Mesenchymal stem cell (in vitro differentiated cells and primary cell): ENCODE measurements at regions not wholly inside any gene's neighbourhood (a gene's known extent, or its start where the extent isn't known, plus 50 kb on each side); places are given as distances from the start of the nearest gene placed in this dataset.
A peak's percentile ranks its signal among the peaks of the same experiment; 100 is the strongest.

Source experiments
- DNase-seq: peaks from one replicate; pipeline ENCODE4 v3.0.0-alpha.2; 2013
- H2AFZ ChIP-seq: one replicate; pipeline ENCODE4 v1.6.1; 2013; ENCODE audit warnings: low read depth, mild to moderate bottlenecking, control low read depth, inconsistent platforms, low read length, moderate library complexity
- H2AK5ac ChIP-seq: 2 replicates; pipeline ENCODE4 v1.6.1; 2013; ENCODE audit warnings: low read length, moderate library complexity, mild to moderate bottlenecking, inconsistent platforms; ENCODE audit not compliant: severe bottlenecking
- H2BK120ac ChIP-seq: one replicate; pipeline ENCODE4 v1.6.1; 2013; ENCODE audit warnings: low read depth, mild to moderate bottlenecking, inconsistent platforms, low read length, moderate library complexity
- H2BK12ac ChIP-seq, 2 experiments: one replicate each; pipeline ENCODE4 v1.6.1; 2013; ENCODE audit warnings: inconsistent platforms in 2 of 2, low read length in 2 of 2, mild to moderate bottlenecking in 2 of 2, moderate library complexity in 2 of 2, control low read depth in 1 of 2
- H2BK15ac ChIP-seq: one replicate; pipeline ENCODE4 v1.6.1; 2013; ENCODE audit warnings: mild to moderate bottlenecking, low read depth, inconsistent platforms; ENCODE audit not compliant: poor library complexity, severe bottlenecking
- H2BK5ac ChIP-seq: 2 replicates; pipeline ENCODE4 v1.6.1; 2013; ENCODE audit warnings: low read depth, mild to moderate bottlenecking, low read length, control low read depth, inconsistent platforms; ENCODE audit not compliant: poor library complexity, severe bottlenecking
- H3K14ac ChIP-seq, 2 experiments: one replicate each; pipeline ENCODE4 v1.6.1; 2013; ENCODE audit warnings: inconsistent platforms in 2 of 2, low read length in 2 of 2, control low read depth in 1 of 2, mild to moderate bottlenecking in 1 of 2, moderate library complexity in 1 of 2
- H3K18ac ChIP-seq, 2 experiments: one replicate each; pipeline ENCODE4 v1.6.1; 2013; ENCODE audit warnings: inconsistent platforms in 2 of 2, low read length in 2 of 2, control low read depth in 1 of 2, low read depth in 1 of 2, mild to moderate bottlenecking in 1 of 2
- H3K23ac ChIP-seq, 2 experiments: one replicate each; pipeline ENCODE4 v1.6.1; 2013; ENCODE audit warnings: inconsistent platforms in 2 of 2, low read length in 2 of 2, mild to moderate bottlenecking in 2 of 2, moderate library complexity in 2 of 2, control low read depth in 1 of 2
- H3K27ac ChIP-seq: 2 replicates; pipeline ENCODE4 v1.5.1; 2013; ENCODE audit warnings: mild to moderate bottlenecking, moderate library complexity, low read length, control low read depth, inconsistent platforms; ENCODE audit not compliant: poor library complexity, severe bottlenecking
- H3K27me3 ChIP-seq, 2 experiments: 2 replicates each; pipeline versions ENCODE4 v1.6.1 to v1.7.0; 2013; ENCODE audit warnings: low read length in 2 of 2, mild to moderate bottlenecking in 2 of 2, moderate library complexity in 2 of 2, control low read depth in 1 of 2, inconsistent platforms in 1 of 2; ENCODE audit not compliant: control insufficient read depth in 1 of 2, insufficient read depth in 1 of 2
- H3K36me3 ChIP-seq, 2 experiments: 2 replicates each; pipeline versions ENCODE4 v1.6.1 to v1.7.0; 2013; ENCODE audit warnings: low read length in 2 of 2, control low read depth in 1 of 2, inconsistent platforms in 1 of 2, low read depth in 1 of 2, mild to moderate bottlenecking in 1 of 2; ENCODE audit not compliant: insufficient read depth in 2 of 2, control insufficient read depth in 1 of 2
- H3K4ac ChIP-seq, 2 experiments: one replicate each; pipeline ENCODE4 v1.6.1; 2013; ENCODE audit warnings: inconsistent platforms in 2 of 2, low read length in 2 of 2, mild to moderate bottlenecking in 2 of 2, moderate library complexity in 2 of 2, control low read depth in 1 of 2, low read depth in 1 of 2
- H3K4me1 ChIP-seq: 2 replicates; pipeline ENCODE4 v1.6.1; 2013; ENCODE audit warnings: low read depth, low read length, control low read depth; ENCODE audit not compliant: control insufficient read depth, insufficient read depth
- H3K4me2 ChIP-seq: 2 replicates; pipeline ENCODE4 v1.6.1; 2013; ENCODE audit warnings: low read length, mild to moderate bottlenecking, inconsistent platforms; ENCODE audit not compliant: poor library complexity, severe bottlenecking
- H3K4me3 ChIP-seq, 2 experiments: 2 replicates each; pipeline versions ENCODE4 v1.5.1 to v1.7.0; 2013; ENCODE audit warnings: low read length in 2 of 2, mild to moderate bottlenecking in 2 of 2, control low read depth in 1 of 2, low read depth in 1 of 2; ENCODE audit not compliant: insufficient read depth in 1 of 2
- H3K79me1 ChIP-seq: replicated peaks from 2 replicates; pipeline ENCODE4 v1.6.1; 2013; ENCODE audit warnings: mild to moderate bottlenecking, control low read depth, low read length, inconsistent platforms; ENCODE audit not compliant: poor library complexity, severe bottlenecking
- H3K9ac ChIP-seq: 2 replicates; pipeline ENCODE4 v1.7.0; 2013; ENCODE audit warnings: mild to moderate bottlenecking, low read length, moderate library complexity
- H3K9me3 ChIP-seq: 2 replicates; pipeline ENCODE4 v1.7.0; 2013; ENCODE audit warnings: mild to moderate bottlenecking, low read length; ENCODE audit not compliant: control insufficient read depth
- H4K8ac ChIP-seq: one replicate; pipeline ENCODE4 v1.6.1; 2013; ENCODE audit warnings: inconsistent platforms, mild to moderate bottlenecking, low read length, moderate library complexity
- H4K91ac ChIP-seq: one replicate; pipeline ENCODE4 v1.6.1; 2013; ENCODE audit warnings: mild to moderate bottlenecking, low read length, inconsistent platforms
- WGBS: methylation state at CpG from one replicate; pipeline ENCODE4 v1.1.7; 2013; ENCODE audit warnings: mixed read lengths; 5-methylcytosine and 5-hydroxymethylcytosine counted together

GRCh38 chr2:238963161-238963970 is 115.5 kb downstream of the TWIST2 start:
- DNase-seq = peak; percentile 20
- H3K4ac ChIP-seq = no peak overlapping the region
- H3K27me3 ChIP-seq = peaks cover 6 to 7% of the 10 kb centered on the region in 2 experiments
- WGBS = 70% methylated on average over 15 of the region's 15 CpGs
- peak overlapping the region; percentile 66 for H4K8ac ChIP-seq
- H3K4me2 ChIP-seq = no peak overlapping the region
- H2BK15ac ChIP-seq = peak overlapping the region; percentile 57
- no peaks in the 10 kb centered on the region for H3K36me3 ChIP-seq
- H3K79me1 ChIP-seq = no peaks in the 10 kb centered on the region
- no peak overlapping the region for H3K27ac ChIP-seq
- no peaks in the 10 kb centered on the region for H3K9me3 ChIP-seq
- H3K9ac ChIP-seq = no peak overlapping the region
- no peak overlapping the region for H2BK12ac ChIP-seq
- H3K14ac ChIP-seq = no peak overlapping the region
- no peak overlapping the region for H4K91ac ChIP-seq
- H3K4me1 ChIP-seq = peaks cover 11% of the 10 kb centered on the region
- H3K4me3 ChIP-seq = no peak overlapping the region
- H2BK120ac ChIP-seq = no peak overlapping the region
- H2AFZ ChIP-seq = no peak overlapping the region
- H2AK5ac ChIP-seq = no peak overlapping the region
- no peak overlapping the region for H2BK5ac ChIP-seq
- peak overlapping the region in 1 of 2 experiments; percentile 48 for H3K18ac ChIP-seq
- no peak overlapping the region for H3K23ac ChIP-seq

GRCh38 chr2:238963971-238964328 is 116.1 kb downstream of the TWIST2 start:
- 75% methylated on average over 2 of the region's 2 CpGs for WGBS
- no peak overlapping the region for H3K4me3 ChIP-seq

GRCh38 chr2:238964544-238965067 is 116.7 kb downstream of the TWIST2 start:
- Histone ChIP-seq H2AFZ (no peak overlapping the region), H3K14ac (no peak overlapping the region), H3K9me3 (no peaks in the 10 kb centered on the region), H2AK5ac (no peak overlapping the region), H4K91ac (no peak overlapping the region), H3K36me3 (no peaks in the 10 kb centered on the region), H3K27ac (no peak overlapping the region), H2BK5ac (no peak overlapping the region), H3K9ac (no peak overlapping the region), H3K4me2 (no peak overlapping the region), H2BK120ac (no peak overlapping the region), H2BK12ac (no peak overlapping the region), H3K79me1 (no peaks in the 10 kb centered on the region), H3K4me3 (no peak overlapping the region), H3K4me1 (peaks cover 11% of the 10 kb centered on the region), H3K18ac (no peak overlapping the region), H4K8ac (no peak overlapping the region), H3K4ac (no peak overlapping the region), H2BK15ac (no peak overlapping the region), H3K23ac (no peak overlapping the region), H3K27me3 (peaks cover 6 to 10% of the 10 kb centered on the region in 2 experiments)
- WGBS = 80% methylated on average over 11 of the region's 12 CpGs
- DNase-seq = no peak

More at GRCh38 chr2:238963971-238964328, 116.1 kb downstream of the TWIST2 start:
- H3K27me3 ChIP-seq = peaks cover 6 to 10% of the 10 kb centered on the region in 2 experiments
- no peak overlapping the region for H3K27ac ChIP-seq
- no peak overlapping the region for H2BK12ac ChIP-seq
- no peak overlapping the region for H4K8ac ChIP-seq
- H2AFZ ChIP-seq = no peak overlapping the region
- H3K36me3 ChIP-seq = no peaks in the 10 kb centered on the region
- H2AK5ac ChIP-seq = no peak overlapping the region
- H3K4me2 ChIP-seq = no peak overlapping the region
- no peak overlapping the region for H3K18ac ChIP-seq
- peaks cover 11% of the 10 kb centered on the region for H3K4me1 ChIP-seq
- H2BK15ac ChIP-seq = no peak overlapping the region
- no peak overlapping the region for H3K4ac ChIP-seq
- H3K23ac ChIP-seq = no peak overlapping the region
- H3K14ac ChIP-seq = no peak overlapping the region
- H3K79me1 ChIP-seq = no peaks in the 10 kb centered on the region
- H3K9me3 ChIP-seq = no peaks in the 10 kb centered on the region
- no peak overlapping the region for H2BK5ac ChIP-seq
- no peak for DNase-seq
- no peak overlapping the region for H4K91ac ChIP-seq
- no peak overlapping the region for H2BK120ac ChIP-seq
- H3K9ac ChIP-seq = no peak overlapping the region

- no peak overlapping the region for H4K91ac ChIP-seq
- H3K4me3 ChIP-seq = no peak overlapping the region
- H3K23ac ChIP-seq = no peak overlapping the region
- no peak overlapping the region for H4K8ac ChIP-seq
- no peak overlapping the region for H3K27ac ChIP-seq
- H3K9me3 ChIP-seq = no peaks in the 10 kb centered on the region
- no peak overlapping the region for H3K9ac ChIP-seq
- H3K14ac ChIP-seq = no peak overlapping the region
- H3K36me3 ChIP-seq = no peaks in the 10 kb centered on the region
- no peak overlapping the region for H2BK5ac ChIP-seq
- no peaks in the 10 kb centered on the region for H3K79me1 ChIP-seq
- no peak overlapping the region for H3K4ac ChIP-seq
- H3K27me3 ChIP-seq = peaks cover 10% of the 10 kb centered on the region in 2 experiments
- H2AFZ ChIP-seq = no peak overlapping the region
- no peak overlapping the region for H2BK15ac ChIP-seq
- H2BK120ac ChIP-seq = no peak overlapping the region
- no peak overlapping the region for H2AK5ac ChIP-seq
- DNase-seq = no peak
- H2BK12ac ChIP-seq = no peak overlapping the region
- WGBS = 86% methylated on average over 18 of the region's 18 CpGs
- H3K18ac ChIP-seq = no peak overlapping the region
- H3K4me1 ChIP-seq = peaks cover 11% of the 10 kb centered on the region
- no peak overlapping the region for H3K4me2 ChIP-seq
Measured at GRCh38 chr2:238965371-238966071, 117.6 kb downstream of the TWIST2 start.
